ENCODE measurements at regions not wholly inside any gene's neighbourhood (a gene's known extent, or its start where the extent isn't known, plus 50 kb on each side); places are given as distances from the start of the nearest gene placed in this dataset.

GRCh38 chr4:26104056-26104685, 190.2 kb downstream of the SMIM20 start:
- FAIRE-seq (no peak), DNase-seq (ENCODE audit: low spot score) (no peak)

- DNase-seq (ENCODE audit: low spot score) = no peak
- FAIRE-seq = no peak
Observed at GRCh38 chr4:26105337-26105736, 191.3 kb downstream of the SMIM20 start.

- DNase-seq (ENCODE audit: low spot score) = peak; percentile 40
- no peak for FAIRE-seq
Observed at GRCh38 chr4:26105815-26106699, 192.0 kb downstream of the SMIM20 start.

- no peak for FAIRE-seq
- DNase-seq (ENCODE audit: low spot score) = no peak
Observed at GRCh38 chr4:26106776-26107175, 192.8 kb downstream of the SMIM20 start.

- no peak for FAIRE-seq
- DNase-seq (ENCODE audit: low spot score) = no peak
Observed at GRCh38 chr4:26108054-26108453, 194.0 kb downstream of the SMIM20 start.

GRCh38 chr4:26110493-26110892, 196.5 kb downstream of the SMIM20 start:
- FAIRE-seq (no peak), DNase-seq (ENCODE audit: low spot score) (no peak)

- DNase-seq (ENCODE audit: low spot score) (no peak), FAIRE-seq (no peak)
Observed at GRCh38 chr4:26113339-26113940, 199.4 kb downstream of the SMIM20 start.

GRCh38 chr4:26116057-26116456, 202.0 kb downstream of the SMIM20 start:
- no peak for DNase-seq (ENCODE audit: low spot score)
- no peak for FAIRE-seq

GRCh38 chr4:26120098-26120825, 200.6 kb upstream of the RBPJ start:
- no peak for FAIRE-seq
- DNase-seq (ENCODE audit: low spot score) = no peak

GRCh38 chr4:26122690-26123089, 198.1 kb upstream of the RBPJ start:
- DNase-seq (ENCODE audit: low spot score) = no peak
- FAIRE-seq = no peak

GRCh38 chr4:26124753-26125321, 196.0 kb upstream of the RBPJ start:
- DNase-seq (ENCODE audit: low spot score) = no peak
- FAIRE-seq = no peak

- FAIRE-seq (no peak), DNase-seq (ENCODE audit: low spot score) (no peak)
Observed at GRCh38 chr4:26126143-26126718, 194.6 kb upstream of the RBPJ start.

GRCh38 chr4:26126994-26127393, 193.8 kb upstream of the RBPJ start:
- DNase-seq (ENCODE audit: low spot score) (no peak), FAIRE-seq (no peak)

GRCh38 chr4:26127851-26128337, 192.9 kb upstream of the RBPJ start:
- DNase-seq (ENCODE audit: low spot score) (no peak), FAIRE-seq (no peak)

- no peak for DNase-seq (ENCODE audit: low spot score)
- FAIRE-seq = no peak
Observed at GRCh38 chr4:26130173-26130572, 190.6 kb upstream of the RBPJ start.

- FAIRE-seq (no peak), DNase-seq (ENCODE audit: low spot score) (no peak)
Observed at GRCh38 chr4:26130841-26131432, 189.9 kb upstream of the RBPJ start.

- FAIRE-seq (no peak), DNase-seq (ENCODE audit: low spot score) (no peak)
Observed at GRCh38 chr4:26131711-26132110, 189.1 kb upstream of the RBPJ start.

- no peak for FAIRE-seq
- DNase-seq (ENCODE audit: low spot score) = no peak
Observed at GRCh38 chr4:26132858-26133257, 188.0 kb upstream of the RBPJ start.

GRCh38 chr4:26133840-26134239, 187.0 kb upstream of the RBPJ start:
- no peak for DNase-seq (ENCODE audit: low spot score)
- no peak for FAIRE-seq

- FAIRE-seq (no peak), DNase-seq (ENCODE audit: low spot score) (no peak)
Observed at GRCh38 chr4:26135331-26135730, 185.5 kb upstream of the RBPJ start.

GRCh38 chr4:26136615-26137014, 184.2 kb upstream of the RBPJ start:
- DNase-seq (ENCODE audit: low spot score) (no peak), FAIRE-seq (no peak)

Data from urothelium cell line (cell line).